ENCODE measurements at regions not wholly inside any gene's neighbourhood (a gene's known extent, or its start where the extent isn't known, plus 50 kb on each side); places are given as distances from the start of the nearest gene placed in this dataset.

GRCh38 chr5:2196416-2196815 is 313.7 kb upstream of the IRX4 start:
- TF ChIP-seq CTCF (IDR thresholded peaks at IDR 0.05) (no peak), POLR2A (IDR thresholded peaks at IDR 0.05) (no peak)

Measured in lower leg skin (tissue), 3 donors.